ENCODE measurements at regions not wholly inside any gene's neighbourhood (a gene's known extent, or its start where the extent isn't known, plus 50 kb on each side); places are given as distances from the start of the nearest gene placed in this dataset.

- whole genome bisulfite sequencing (ENCODE audit: insufficient coverage): 100% methylated on average over 3 of the region's 5 CpGs
- Histone ChIP-seq H3K27ac (ENCODE audit: low read length in 2 of 2) (no peak overlapping the region), H3K9me3 (ENCODE audit: control extremely low read depth in 1 of 3, control insufficient read depth in 2 of 3, insufficient read depth in 1 of 3, low read length in 2 of 3) (no peaks in the 10 kb centered on the region), H4K20me1 (ENCODE audit: control insufficient read depth, insufficient read depth, low read length, poor library complexity, severe bottlenecking) (no peaks in the 10 kb centered on the region), H3K36me3 (replicated peaks in 1 of 2; ENCODE audit: control extremely low read depth in 1 of 2, control insufficient read depth in 1 of 2, extremely low read depth in 1 of 2, insufficient read depth in 2 of 2, low read length in 1 of 2) (no peaks in the 10 kb centered on the region), H3K4me3 (ENCODE audit: control extremely low read depth in 1 of 5, extremely low read depth in 1 of 5, insufficient read depth in 1 of 5, low read depth in 2 of 5, low read length in 4 of 5) (no peak overlapping the region), H3K4me2 (replicated peaks; ENCODE audit: low read depth, low read length, poor library complexity, severe bottlenecking) (no peak overlapping the region), H3K79me2 (ENCODE audit: control insufficient read depth, insufficient read depth, low read length) (no peaks in the 10 kb centered on the region), H3K27me3 (replicated peaks in 1 of 4; ENCODE audit: control extremely low read depth in 1 of 4, control insufficient read depth in 3 of 4, insufficient read depth in 4 of 4, low read length in 3 of 4) (peaks cover 0 to 3% (median 0%) of the 10 kb centered on the region in 4 experiments), H3K9ac (ENCODE audit: low read length) (no peak overlapping the region), H3K4me1 (ENCODE audit: control insufficient read depth in 2 of 2, insufficient read depth in 2 of 2, low read length in 2 of 2) (no peaks in the 10 kb centered on the region), H2AFZ (ENCODE audit: insufficient read depth, low read depth, low read length, poor library complexity, severe bottlenecking) (no peak overlapping the region)
- no peak for DNase-seq
- H3K27me3 Mint-ChIP-seq: peaks cover 24% of the 10 kb centered on the region
- no peaks in the 10 kb centered on the region for H3K9me3 Mint-ChIP-seq (ENCODE audit: insufficient read depth)
- TF ChIP-seq CTCF (IDR thresholded peaks at IDR 0.05): no peak
- TF ChIP-seq EZH2 (IDR thresholded peaks at IDR 0.05; ENCODE audit: borderline replicate concordance, insufficient read depth, low read depth, low read length, poor library complexity, severe bottlenecking): no peak
- H3K27ac Mint-ChIP-seq: no peak overlapping the region
- ChIA-PET POLR2A (no interaction called here), CTCF (no interaction called here)
- no peak overlapping the region for H3K4me3 Mint-ChIP-seq
- intact Hi-C loops (cut with micrococcal nuclease): no loop called here
- H3K4me1 Mint-ChIP-seq: no peaks in the 10 kb centered on the region
- no peak for ATAC-seq (ENCODE audit: low read depth)
Observed at GRCh38 chr2:54381293-54381692, 74.8 kb upstream of the SPTBN1 start.

- Histone ChIP-seq H3K4me1 (ENCODE audit: control insufficient read depth in 2 of 2, insufficient read depth in 2 of 2, low read length in 2 of 2) (no peaks in the 10 kb centered on the region), H3K9ac (ENCODE audit: low read length) (no peak overlapping the region), H3K4me3 (ENCODE audit: control extremely low read depth in 1 of 5, extremely low read depth in 1 of 5, insufficient read depth in 1 of 5, low read depth in 2 of 5, low read length in 4 of 5) (no peak overlapping the region), H3K27me3 (replicated peaks in 1 of 4; ENCODE audit: control extremely low read depth in 1 of 4, control insufficient read depth in 3 of 4, insufficient read depth in 4 of 4, low read length in 3 of 4) (no peaks in the 10 kb centered on the region), H3K9me3 (ENCODE audit: control extremely low read depth in 1 of 3, control insufficient read depth in 2 of 3, insufficient read depth in 1 of 3, low read length in 2 of 3) (no peaks in the 10 kb centered on the region), H2AFZ (ENCODE audit: insufficient read depth, low read depth, low read length, poor library complexity, severe bottlenecking) (no peak overlapping the region), H4K20me1 (ENCODE audit: control insufficient read depth, insufficient read depth, low read length, poor library complexity, severe bottlenecking) (no peaks in the 10 kb centered on the region), H3K36me3 (replicated peaks in 1 of 2; ENCODE audit: control extremely low read depth in 1 of 2, control insufficient read depth in 1 of 2, extremely low read depth in 1 of 2, insufficient read depth in 2 of 2, low read length in 1 of 2) (no peaks in the 10 kb centered on the region), H3K79me2 (ENCODE audit: control insufficient read depth, insufficient read depth, low read length) (no peaks in the 10 kb centered on the region), H3K27ac (ENCODE audit: low read length in 2 of 2) (no peak overlapping the region), H3K4me2 (replicated peaks; ENCODE audit: low read depth, low read length, poor library complexity, severe bottlenecking) (no peak overlapping the region)
- ChIA-PET CTCF (no interaction called here), POLR2A (no interaction called here)
- no peak overlapping the region for H3K4me3 Mint-ChIP-seq
- H3K4me1 Mint-ChIP-seq: no peaks in the 10 kb centered on the region
- TF ChIP-seq CTCF (IDR thresholded peaks at IDR 0.05): no peak
- H3K27ac Mint-ChIP-seq: no peak overlapping the region
- no peak for ATAC-seq (ENCODE audit: low read depth)
- no peaks in the 10 kb centered on the region for H3K9me3 Mint-ChIP-seq (ENCODE audit: insufficient read depth)
- no peak for DNase-seq
- H3K27me3 Mint-ChIP-seq: peaks cover 18% of the 10 kb centered on the region
- WGBS (ENCODE audit: insufficient coverage): 88% methylated on average over 3 of the region's 4 CpGs
- intact Hi-C loops (cut with micrococcal nuclease): no loop called here
Observed at GRCh38 chr2:54382601-54383000, 73.5 kb upstream of the SPTBN1 start.
